HepG2 (cell line): ENCODE measurements at regions not wholly inside any gene's neighbourhood (a gene's known extent, or its start where the extent isn't known, plus 50 kb on each side); places are given as distances from the start of the nearest gene placed in this dataset.

Experiments used
- ATAC-seq: fragments of 200-7000 bp; cut with Tn5 transposase; 3 replicates; pipeline ENCODE4 v1.9.1; 2020; ENCODE audit warnings: mild to moderate bottlenecking, moderate library complexity
- BruUV-seq: library from RNA; stranded (reverse); fragments of 400-500 nt; replicated peaks from 2 replicates; lab custom pipeline; 2021; lab: Mats Ljungman, UMichigan
- CTCF ChIA-PET: fragments of 300-600 bp; formaldehyde crosslinking; extraction: SDS; loops from one replicate; lab custom pipeline; 2021; ENCODE audit warnings: low total read pairs, inconsistent platforms, low intra/inter-chr PET ratio; lab: Yijun Ruan, JAX
- POLR2A ChIA-PET: fragments of 350-600 bp; sonication (Branson Sonifier 250); formaldehyde crosslinking; loops from one replicate; lab custom pipeline; 2020; ENCODE audit warnings: antibody characterized with exemption, inconsistent platforms; lab: Yijun Ruan, JAX
- DNase-seq: peaks from one replicate; pipeline ENCODE4 v3.0.0-alpha.2; 2015; ENCODE audit warnings: low spot score
- FAIRE-seq: peaks from 3 replicates; lab custom pipeline; 2011; peaks lifted over from hg19 to GRCh38; lab: Jason Lieb, UNC
- H2AFZ ChIP-seq: one replicate; pipeline ENCODE4 v1.6.1; 2011; ENCODE audit warnings: low read length, inconsistent platforms
- H3K27ac ChIP-seq: fragments of 300-600 bp; 3 replicates; pipeline ENCODE4 v1.8.0; 2011; ENCODE audit warnings: mixed run types, mild to moderate bottlenecking, mixed read lengths, low read length, inconsistent platforms; ENCODE audit not compliant: insufficient read depth; ENCODE audit errors: extremely low read length
- H3K27me3 ChIP-seq, 2 experiments: fragments of 200-600 bp in 1 of 2; 2 replicates in 1 of 2; 3 replicates in 1 of 2; pipeline versions ENCODE4 v1.6.0 to v1.8.0; 2011; ENCODE audit warnings: low read length in 2 of 2, mild to moderate bottlenecking in 2 of 2, moderate library complexity in 2 of 2, inconsistent platforms in 1 of 2; ENCODE audit not compliant: insufficient read depth in 2 of 2, control insufficient read depth in 1 of 2
- H3K36me3 ChIP-seq, 2 experiments: fragments of 200-600 bp in 1 of 2; replicated peaks in 1 of 2; 2 replicates in 1 of 2; 3 replicates in 1 of 2; pipeline versions ENCODE4 v1.5.1 to v1.8.0; 2011; ENCODE audit warnings: low read length in 2 of 2, inconsistent platforms in 1 of 2; ENCODE audit not compliant: insufficient read depth in 2 of 2, control insufficient read depth in 1 of 2
- H3K4me1 ChIP-seq: 2 replicates; pipeline ENCODE4 v1.5.1; 2012; ENCODE audit warnings: low read length, inconsistent platforms; ENCODE audit not compliant: insufficient read depth
- H3K4me2 ChIP-seq: 2 replicates; pipeline ENCODE4 v1.6.0; 2011; ENCODE audit warnings: low read depth, low read length, inconsistent platforms
- H3K4me3 ChIP-seq, 3 experiments: fragments of 200-600 bp in 1 of 3; sonication (generic), shearing (Covaris generic) in 1 of 3; replicated peaks in 1 of 3; 2 replicates each; pipeline ENCODE4 v1.5.1; 2011 to 2016; ENCODE audit warnings: low read length in 3 of 3, inconsistent platforms in 2 of 3, low read depth in 2 of 3, mild to moderate bottlenecking in 2 of 3, control low read depth in 1 of 3, mixed read lengths in 1 of 3; ENCODE audit not compliant: insufficient read depth in 1 of 3
- H3K79me2 ChIP-seq: one replicate; pipeline ENCODE4 v1.6.1; 2011; ENCODE audit warnings: low read length, inconsistent platforms; ENCODE audit not compliant: insufficient read depth
- H3K9ac ChIP-seq: 2 replicates; pipeline ENCODE4 v1.6.0; 2011; ENCODE audit warnings: mild to moderate bottlenecking, low read depth, low read length, inconsistent platforms; ENCODE audit not compliant: insufficient read depth
- H3K9me3 ChIP-seq: 2 replicates; pipeline ENCODE4 v1.5.1; 2012; ENCODE audit warnings: mild to moderate bottlenecking, low read length
- H4K20me1 ChIP-seq: 2 replicates; pipeline ENCODE4 v1.6.0; 2011; ENCODE audit warnings: inconsistent platforms, mild to moderate bottlenecking, low read length, moderate library complexity; ENCODE audit not compliant: insufficient read depth
- DNMT3B ChIP-seq: conservative IDR thresholded peaks from 2 replicates; pipeline ENCODE4 v1.6.1; 2016; ENCODE audit warnings: missing biosample characterization, control low read depth
- FOSL1 ChIP-seq: sonication (generic); formaldehyde crosslinking; IDR thresholded peaks from 2 replicates; pipeline ENCODE4 v1.9.0; 2021; ENCODE audit warnings: missing genetic modification reagents, borderline replicate concordance
- HNRNPUL1 ChIP-seq: fragments of 200-400 bp; formaldehyde crosslinking; IDR thresholded peaks from 2 replicates; pipeline ENCODE4 v1.6.1; 2017; ENCODE audit warnings: low read depth, mild to moderate bottlenecking, low read length, moderate library complexity
- MAX ChIP-seq: IDR thresholded peaks from 2 replicates; pipeline ENCODE4 v1.6.1; 2012; ENCODE audit warnings: inconsistent platforms
- NR2C2 ChIP-seq: sonication (generic); formaldehyde crosslinking; IDR thresholded peaks from 2 replicates; pipeline ENCODE4 v1.4.0; 2020; ENCODE audit warnings: missing genetic modification reagents, mild to moderate bottlenecking, moderate library complexity, borderline replicate concordance
- TMF1 ChIP-seq: sonication (generic); formaldehyde crosslinking; IDR thresholded peaks from 2 replicates; pipeline ENCODE4 v1.8.1; 2022; ENCODE audit warnings: low read depth, missing genetic modification reagents
- TOPORS ChIP-seq: sonication (generic); formaldehyde crosslinking; IDR thresholded peaks from 2 replicates; pipeline ENCODE4 v1.8.0; 2023; ENCODE audit warnings: mild to moderate bottlenecking, missing genetic modification reagents
- U2AF2 ChIP-seq: fragments of 200-400 bp; formaldehyde crosslinking; IDR thresholded peaks from 2 replicates; pipeline ENCODE4 v1.6.1; 2017; ENCODE audit warnings: low read depth, mild to moderate bottlenecking, low read length
- ZBTB14 ChIP-seq: sonication (generic); formaldehyde crosslinking; IDR thresholded peaks from 2 replicates; pipeline ENCODE4 v1.4.0; 2020; ENCODE audit warnings: missing genetic modification reagents
- ZBTB39 ChIP-seq: sonication (generic); formaldehyde crosslinking; IDR thresholded peaks from 2 replicates; pipeline ENCODE4 v1.5.0; 2020; ENCODE audit warnings: missing genetic modification reagents
- ZNF232 ChIP-seq: sonication (generic); formaldehyde crosslinking; IDR thresholded peaks from 2 replicates; pipeline ENCODE4 v1.4.0; 2020; ENCODE audit warnings: missing genetic modification reagents, borderline replicate concordance
- ZNF296 ChIP-seq: sonication (generic); formaldehyde crosslinking; conservative IDR thresholded peaks from 2 replicates; pipeline ENCODE4 v1.5.0; 2020; ENCODE audit warnings: mild to moderate bottlenecking, missing genetic modification reagents
- ZNF333 ChIP-seq: sonication (generic); formaldehyde crosslinking; IDR thresholded peaks from 2 replicates; pipeline ENCODE4 v1.4.0; 2020; ENCODE audit warnings: mild to moderate bottlenecking, missing genetic modification reagents, borderline replicate concordance
- ZNF451 ChIP-seq: sonication (generic); formaldehyde crosslinking; IDR thresholded peaks from 2 replicates; pipeline ENCODE4 v1.5.0; 2020; ENCODE audit warnings: mild to moderate bottlenecking, missing genetic modification reagents
- ZNF713 ChIP-seq: sonication (generic); formaldehyde crosslinking; IDR thresholded peaks from 2 replicates; pipeline ENCODE4 v1.4.0; 2020; ENCODE audit warnings: mild to moderate bottlenecking, missing genetic modification reagents
- ZNF788 ChIP-seq: sonication (generic); formaldehyde crosslinking; IDR thresholded peaks from 2 replicates; pipeline ENCODE4 v1.5.0; 2020; ENCODE audit warnings: mild to moderate bottlenecking, missing genetic modification reagents, borderline replicate concordance
- ZNF790 ChIP-seq: sonication (generic); formaldehyde crosslinking; IDR thresholded peaks from 2 replicates; pipeline ENCODE4 v1.8.0; 2022; ENCODE audit warnings: missing genetic modification reagents, mild to moderate bottlenecking, borderline replicate concordance
- ZNF792 ChIP-seq: IDR thresholded peaks from 2 replicates; pipeline ENCODE4 v1.6.1; 2016
- in situ Hi-C: cut with HindIII; loops from 2 replicates; pipeline ENCODE4 v1.10.0; 2017; ENCODE audit warnings: low pct_unique_long_range_greater_than_20kb; ENCODE audit not compliant: extremely low pct_ligation_motif_present
- intact Hi-C: fragments of 100-400 bp; cut with micrococcal nuclease; formaldehyde crosslinking; loops from one replicate; pipeline ENCODE4 v1.10.0; 2022; ENCODE audit not compliant: unreplicated experiment

GRCh38 chr17:13182450-13182849, 164.6 kb upstream of the ELAC2 start:
- intact Hi-C loops (no loop called here), in situ Hi-C loops (no loop called here)
- no peak overlapping the region for H2AFZ ChIP-seq
- H3K36me3 ChIP-seq = no peaks in the 10 kb centered on the region
- POLR2A ChIA-PET = no interaction called here
- H3K27me3 ChIP-seq = no peaks in the 10 kb centered on the region
- no peaks in the 10 kb centered on the region for H3K79me2 ChIP-seq
- DNase-seq (no peak), ATAC-seq (peak; percentile 75), FAIRE-seq (no peak)
- H3K4me2 ChIP-seq = peak overlapping the region; percentile 18; the same call in 1 of the 2 replicates
- no peak overlapping the region for H3K9ac ChIP-seq
- H3K4me3 ChIP-seq = no peak overlapping the region
- H4K20me1 ChIP-seq = no peaks in the 10 kb centered on the region
- H3K27ac ChIP-seq = no peak overlapping the region
- CTCF ChIA-PET = no interaction called here
- BruUV-seq = no TSS peak
- no peaks in the 10 kb centered on the region for H3K9me3 ChIP-seq
- peaks cover 26% of the 10 kb centered on the region for H3K4me1 ChIP-seq
- TF ChIP-seq ZNF333 (CRISPR knock-in tag) = no peak
- TF ChIP-seq ZNF788 (CRISPR knock-in tag) = no peak
- TF ChIP-seq ZNF296 (CRISPR knock-in tag) = no peak
- TF ChIP-seq DNMT3B (CRISPR knock-in tag) = no peak
- no peak for TF ChIP-seq ZBTB39 (CRISPR knock-in tag)
- TF ChIP-seq TMF1 (CRISPR knock-in tag) = no peak
- TF ChIP-seq ZNF451 = no peak
- no peak for TF ChIP-seq TOPORS (CRISPR knock-in tag)
- TF ChIP-seq ZNF713 (CRISPR knock-in tag) = no peak
- no peak for TF ChIP-seq FOSL1 (CRISPR knock-in tag)
- no peak for TF ChIP-seq HNRNPUL1
- no peak for TF ChIP-seq ZNF792 (CRISPR knock-in tag)
- no peak for TF ChIP-seq ZNF790 (CRISPR knock-in tag)
- TF ChIP-seq NR2C2 = no peak
- TF ChIP-seq MAX = no peak
- no peak for TF ChIP-seq ZBTB14 (CRISPR knock-in tag)
- TF ChIP-seq ZNF232 (CRISPR knock-in tag) = no peak
- no peak for TF ChIP-seq U2AF2
